Ectodermal cell (in vitro differentiated cells): ENCODE measurements at regions not wholly inside any gene's neighbourhood (a gene's known extent, or its start where the extent isn't known, plus 50 kb on each side); places are given as distances from the start of the nearest gene placed in this dataset.

ENCODE experiments used
- H3K27ac ChIP-seq: 2 replicates; pipeline ENCODE4 v1.7.0; 2013; ENCODE audit warnings: mild to moderate bottlenecking, low read depth, low read length; ENCODE audit not compliant: insufficient read depth, poor library complexity, severe bottlenecking
- H3K27me3 ChIP-seq: 2 replicates; pipeline ENCODE4 v1.7.0; 2013; ENCODE audit warnings: mild to moderate bottlenecking, low read length; ENCODE audit not compliant: insufficient read depth, control insufficient read depth, poor library complexity, severe bottlenecking
- H3K36me3 ChIP-seq: one replicate; pipeline ENCODE4 v1.7.0; 2013; ENCODE audit warnings: low read length; ENCODE audit not compliant: control insufficient read depth, insufficient read depth
- H3K4me1 ChIP-seq: one replicate; pipeline ENCODE4 v1.7.0; 2013; ENCODE audit warnings: low read length; ENCODE audit not compliant: control insufficient read depth, insufficient read depth
- H3K4me3 ChIP-seq: 2 replicates; pipeline ENCODE4 v1.7.0; 2013; ENCODE audit warnings: low read depth, low read length, control low read depth; ENCODE audit not compliant: insufficient read depth
- H3K9me3 ChIP-seq: 2 replicates; pipeline ENCODE4 v1.7.0; 2013; ENCODE audit warnings: mild to moderate bottlenecking, low read length, moderate library complexity; ENCODE audit not compliant: control insufficient read depth
- WGBS, 2 experiments: methylation state at CpG; one replicate each; pipeline ENCODE4 v1.1.7; 2013; ENCODE audit warnings: missing lambda C conversion rate in 2 of 2; 5-methylcytosine and 5-hydroxymethylcytosine counted together

GRCh38 chr2:66836851-66837250 lies 401.9 kb downstream of the MEIS1 start:
- no peaks in the 10 kb centered on the region for H3K9me3 ChIP-seq
- 94 to 100% methylated on average over 1 of the region's 1 CpG for WGBS, 2 experiments
- no peaks in the 10 kb centered on the region for H3K36me3 ChIP-seq
- H3K27ac ChIP-seq: no peak overlapping the region
- no peaks in the 10 kb centered on the region for H3K27me3 ChIP-seq
- H3K4me1 ChIP-seq: no peaks in the 10 kb centered on the region
- H3K4me3 ChIP-seq: no peak overlapping the region

DNA sequence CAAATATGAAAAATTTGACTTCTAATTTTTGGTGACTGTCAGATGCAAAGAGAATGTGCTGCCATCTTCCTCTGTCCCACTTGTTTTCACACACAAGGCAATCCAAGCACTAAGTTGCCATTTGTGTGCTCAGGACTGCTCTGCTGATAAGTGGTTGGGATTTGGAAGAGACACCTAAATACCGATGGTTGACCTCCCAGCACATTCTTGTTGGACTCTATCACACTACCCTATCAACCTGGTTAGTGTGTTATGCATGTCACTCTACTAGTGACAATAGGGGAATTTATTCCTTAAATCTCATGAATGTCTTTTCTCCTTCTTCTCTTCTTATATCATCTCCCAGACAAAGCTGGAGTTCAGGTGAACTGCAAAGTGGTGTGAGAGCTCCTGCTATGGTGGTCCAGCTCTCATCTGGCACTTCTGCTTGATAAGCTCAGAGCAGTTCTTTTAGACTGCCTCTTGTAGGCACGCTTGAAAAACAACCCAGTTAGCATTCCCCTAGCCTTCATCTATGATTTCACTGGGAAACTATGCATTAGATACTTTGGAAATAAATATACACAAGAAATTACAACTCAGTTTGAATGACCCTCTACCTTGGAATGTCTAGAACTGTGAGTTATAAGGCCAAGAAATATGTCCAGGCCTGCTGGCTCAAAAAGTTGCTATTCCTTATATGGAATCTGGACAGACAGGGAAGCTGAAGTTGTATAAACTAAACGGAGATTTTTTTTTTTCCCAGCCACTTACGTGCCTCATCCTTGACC lies 404.8 kb downstream of the MEIS1 start:
- H3K4me1 ChIP-seq: no peaks in the 10 kb centered on the region
- 89% methylated on average over 3 to 4 of the region's 4 CpGs for WGBS, 2 experiments
- H3K27me3 ChIP-seq: no peaks in the 10 kb centered on the region
- no peak overlapping the region for H3K27ac ChIP-seq
- no peaks in the 10 kb centered on the region for H3K9me3 ChIP-seq
- H3K36me3 ChIP-seq: no peaks in the 10 kb centered on the region
- H3K4me3 ChIP-seq: no peak overlapping the region

DNA sequence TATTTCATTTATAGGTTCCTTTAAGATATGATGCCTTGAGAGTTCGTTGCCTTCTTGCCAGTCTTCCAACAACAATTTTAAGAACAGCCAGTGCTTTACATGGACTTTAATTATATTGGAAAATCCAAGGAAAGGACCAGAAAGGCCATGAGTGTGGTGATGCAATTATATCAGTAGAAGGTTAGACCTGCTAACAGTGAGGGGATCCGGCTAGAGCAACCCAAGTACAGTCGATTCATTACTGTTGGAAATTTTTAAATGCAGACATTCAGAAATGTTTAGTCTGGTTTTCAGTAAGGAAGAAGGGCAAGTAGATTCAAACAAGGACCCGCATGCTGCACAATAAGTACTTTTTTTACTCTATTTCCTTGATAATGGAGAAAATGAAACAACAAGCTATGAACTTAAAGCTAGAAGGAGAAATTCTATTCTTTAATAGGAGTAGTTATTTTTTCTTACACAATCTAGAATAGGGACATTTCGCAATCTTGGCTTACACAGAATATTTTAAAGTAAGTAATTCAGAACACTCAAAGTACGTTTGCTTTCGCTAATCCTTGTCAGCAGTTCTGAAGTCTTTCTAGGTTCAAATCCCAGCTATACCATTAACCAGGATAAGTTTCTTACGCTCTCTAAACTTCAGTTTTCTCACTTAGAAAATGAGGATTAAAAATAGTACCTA lies 405.5 kb downstream of the MEIS1 start:
- no peaks in the 10 kb centered on the region for H3K4me1 ChIP-seq
- no peaks in the 10 kb centered on the region for H3K36me3 ChIP-seq
- H3K27ac ChIP-seq: no peak overlapping the region
- no peaks in the 10 kb centered on the region for H3K9me3 ChIP-seq
- WGBS, 2 experiments: 97 to 98% methylated on average over 6 to 7 of the region's 8 CpGs
- no peaks in the 10 kb centered on the region for H3K27me3 ChIP-seq
- no peak overlapping the region for H3K4me3 ChIP-seq

DNA sequence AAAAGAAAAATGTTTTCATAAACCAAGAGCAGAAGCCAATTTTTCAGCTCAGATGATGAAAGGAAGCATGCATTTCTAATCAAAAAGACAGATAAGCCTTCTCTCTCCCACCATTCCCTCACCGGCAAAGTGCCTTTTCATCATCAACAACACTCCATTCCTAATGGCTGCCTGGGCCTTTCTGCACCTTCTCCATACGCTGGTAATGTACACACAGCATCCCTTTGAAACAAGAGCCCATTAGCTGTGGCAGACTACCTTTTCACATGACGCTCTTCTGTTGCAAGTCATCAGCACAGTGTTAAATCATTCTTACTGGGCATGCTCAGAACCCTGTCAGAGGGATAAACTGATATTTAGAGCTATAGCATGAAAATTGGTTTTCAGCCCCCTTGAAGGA lies 408.9 kb downstream of the MEIS1 start:
- Histone ChIP-seq H3K9me3 (no peaks in the 10 kb centered on the region), H3K36me3 (no peaks in the 10 kb centered on the region), H3K4me3 (no peak overlapping the region), H3K27me3 (no peaks in the 10 kb centered on the region), H3K27ac (no peak overlapping the region), H3K4me1 (no peaks in the 10 kb centered on the region)
- WGBS, 2 experiments: 89 to 92% methylated on average over 3 of the region's 3 CpGs

DNA sequence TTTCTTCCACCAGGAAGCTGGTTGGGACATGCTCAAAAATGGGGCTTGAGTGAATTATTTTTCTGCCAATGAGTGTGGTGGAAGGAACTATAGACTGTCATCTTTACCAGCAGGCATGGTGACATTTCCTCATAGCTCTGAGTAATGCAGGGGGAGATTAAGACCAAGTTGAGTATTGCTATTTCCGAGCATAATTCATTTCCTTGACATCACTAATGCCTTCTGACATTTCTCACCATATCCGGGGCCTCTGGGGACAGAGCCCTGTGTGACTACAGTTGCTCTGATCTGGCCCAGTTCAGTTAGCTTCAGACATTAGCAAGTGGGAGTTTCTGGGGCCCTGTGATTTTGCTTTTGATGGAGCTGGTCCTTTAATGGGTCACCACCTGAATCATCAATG lies 410.4 kb downstream of the MEIS1 start:
- no peak overlapping the region for H3K27ac ChIP-seq
- 91 to 95% methylated on average over 2 of the region's 2 CpGs for WGBS, 2 experiments

DNA sequence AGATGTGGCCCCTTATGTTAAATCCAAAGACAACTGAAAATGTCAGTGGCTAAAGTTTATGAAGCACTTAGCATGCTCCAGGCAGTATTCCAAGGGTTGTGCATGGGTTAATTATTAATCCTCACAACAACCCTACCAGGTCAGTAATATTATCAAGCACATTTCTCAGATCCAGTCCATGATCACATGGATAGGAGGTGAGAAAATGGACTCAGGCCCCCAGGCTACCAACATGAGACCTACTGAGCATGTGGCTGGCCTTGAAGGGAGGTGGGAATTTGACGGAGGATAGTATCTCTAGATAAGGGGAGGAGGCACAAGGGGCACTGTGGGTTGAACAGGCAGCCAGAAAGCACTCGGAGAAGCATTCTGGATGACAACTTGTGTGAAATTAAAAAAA lies 412.0 kb downstream of the MEIS1 start:
- Histone ChIP-seq H3K4me3 (no peak overlapping the region), H3K9me3 (no peaks in the 10 kb centered on the region), H3K27ac (no peak overlapping the region), H3K27me3 (no peaks in the 10 kb centered on the region), H3K4me1 (peaks cover 10% of the 10 kb centered on the region), H3K36me3 (no peaks in the 10 kb centered on the region)
- 95 to 98% methylated on average over 2 of the region's 2 CpGs for WGBS, 2 experiments

More for the DNA sequence above, 410.4 kb downstream of the MEIS1 start:
- Histone ChIP-seq H3K27me3 (no peaks in the 10 kb centered on the region), H3K4me1 (peaks cover 7% of the 10 kb centered on the region), H3K4me3 (no peak overlapping the region), H3K36me3 (no peaks in the 10 kb centered on the region), H3K9me3 (no peaks in the 10 kb centered on the region)

DNA sequence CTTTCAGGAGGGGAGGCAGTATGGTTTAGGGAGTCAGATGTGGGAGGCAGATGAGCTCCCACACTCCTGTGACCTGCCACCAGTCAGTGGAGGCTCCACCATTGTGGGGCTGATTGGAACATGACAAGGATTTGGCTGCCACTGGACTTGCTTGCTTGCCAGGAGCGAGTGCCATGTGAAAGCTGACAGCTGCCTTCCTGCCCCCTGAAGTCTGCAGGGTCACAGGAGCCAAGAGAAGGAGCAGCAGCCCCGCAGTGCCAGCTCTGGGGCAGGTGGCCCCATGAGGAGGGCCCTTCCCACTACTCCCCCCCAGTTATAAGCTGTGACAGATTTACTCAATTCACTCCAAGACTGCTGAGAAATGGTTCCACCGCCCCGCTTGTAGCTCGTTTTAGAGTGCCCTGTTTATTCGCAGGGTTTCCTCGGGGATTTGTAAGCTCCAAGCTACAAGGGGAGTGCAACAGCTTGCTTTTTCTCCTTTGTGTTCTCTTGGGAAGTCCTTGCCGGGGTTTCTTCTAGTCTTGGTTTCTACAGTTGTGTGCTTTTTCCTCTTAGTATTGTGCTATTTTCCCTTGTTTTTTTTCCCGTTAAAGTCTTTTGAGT lies 414.3 kb downstream of the MEIS1 start:
- H3K27me3 ChIP-seq: no peaks in the 10 kb centered on the region
- no peak overlapping the region for H3K4me3 ChIP-seq
- 86 to 94% methylated on average over 9 of the region's 9 CpGs for WGBS, 2 experiments
- no peaks in the 10 kb centered on the region for H3K36me3 ChIP-seq
- H3K9me3 ChIP-seq: no peaks in the 10 kb centered on the region
- H3K27ac ChIP-seq: no peak overlapping the region
- H3K4me1 ChIP-seq: peaks cover 10% of the 10 kb centered on the region

DNA sequence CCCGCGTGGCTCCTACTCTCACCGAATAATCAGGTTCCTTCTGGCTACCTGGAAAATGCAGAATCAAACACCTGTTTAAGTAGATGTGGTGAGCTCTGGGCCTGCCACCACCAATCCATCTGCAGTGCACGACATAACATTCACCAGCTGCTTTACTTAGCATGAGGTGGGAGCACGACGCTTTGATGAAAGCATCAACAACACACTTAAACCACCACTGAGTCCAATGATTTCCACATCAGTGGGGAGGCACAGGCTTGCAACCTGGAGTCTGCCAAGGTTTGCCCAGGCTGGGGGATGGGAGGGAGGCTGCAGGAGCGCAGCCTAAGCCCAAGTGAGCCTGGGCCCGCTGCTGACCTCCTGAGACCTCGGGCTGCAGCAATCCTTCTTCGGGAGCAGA lies 415.5 kb downstream of the MEIS1 start:
- no peak overlapping the region for H3K4me3 ChIP-seq
- peaks cover 10% of the 10 kb centered on the region for H3K4me1 ChIP-seq
- no peaks in the 10 kb centered on the region for H3K27me3 ChIP-seq
- H3K36me3 ChIP-seq: no peaks in the 10 kb centered on the region
- H3K27ac ChIP-seq: no peak overlapping the region
- no peaks in the 10 kb centered on the region for H3K9me3 ChIP-seq
- WGBS, 2 experiments: 87 to 90% methylated on average over 10 of the region's 10 CpGs

- H3K9me3 ChIP-seq: no peaks in the 10 kb centered on the region
Observed at GRCh38 chr2:66851449-66851872, 416.5 kb downstream of the MEIS1 start.

GRCh38 chr2:66852953-66853352 lies 418.0 kb downstream of the MEIS1 start:
- Histone ChIP-seq H3K36me3 (no peaks in the 10 kb centered on the region), H3K9me3 (no peaks in the 10 kb centered on the region), H3K4me1 (peaks cover 10% of the 10 kb centered on the region), H3K4me3 (no peak overlapping the region), H3K27ac (no peak overlapping the region), H3K27me3 (no peaks in the 10 kb centered on the region)
- WGBS, 2 experiments: 86 to 92% methylated on average over 5 to 6 of the region's 6 CpGs

More at GRCh38 chr2:66851449-66851872, 416.5 kb downstream of the MEIS1 start:
- H3K27me3 ChIP-seq: no peaks in the 10 kb centered on the region
- H3K4me1 ChIP-seq: peaks cover 10% of the 10 kb centered on the region
- no peaks in the 10 kb centered on the region for H3K36me3 ChIP-seq
- H3K27ac ChIP-seq: no peak overlapping the region
- H3K4me3 ChIP-seq: no peak overlapping the region
- WGBS, 2 experiments: 100% methylated on average over 1 of the region's 1 CpG
